H9 (cell line): ENCODE measurements at regions not wholly inside any gene's neighbourhood (a gene's known extent, or its start where the extent isn't known, plus 50 kb on each side); places are given as distances from the start of the nearest gene placed in this dataset.

Experiments
- DNase-seq: peaks from one replicate; pipeline ENCODE4 v3.0.0-alpha.2; 2017
- H2AFZ ChIP-seq: one replicate; pipeline ENCODE4 v1.6.1; 2013; ENCODE audit warnings: mild to moderate bottlenecking, low read length, control low read depth, moderate library complexity
- H2AK5ac ChIP-seq: 2 replicates; pipeline ENCODE4 v1.6.1; 2013; ENCODE audit warnings: low read length, control low read depth, mixed read lengths; ENCODE audit not compliant: insufficient read length
- H2BK120ac ChIP-seq: one replicate; pipeline ENCODE4 v1.6.1; 2013; ENCODE audit warnings: low read depth, mild to moderate bottlenecking, low read length, control low read depth, inconsistent platforms; ENCODE audit not compliant: poor library complexity, severe bottlenecking
- H2BK12ac ChIP-seq: 2 replicates; pipeline ENCODE4 v1.6.1; 2013; ENCODE audit warnings: low read length, control low read depth, mixed read lengths, low read depth; ENCODE audit not compliant: insufficient read length
- H2BK15ac ChIP-seq: 2 replicates; pipeline ENCODE4 v1.6.1; 2013; ENCODE audit warnings: low read depth, low read length, control low read depth
- H2BK20ac ChIP-seq: one replicate; pipeline ENCODE4 v1.6.1; 2013; ENCODE audit warnings: low read depth, mild to moderate bottlenecking, low read length, control low read depth, inconsistent platforms; ENCODE audit not compliant: poor library complexity, severe bottlenecking
- H2BK5ac ChIP-seq: 2 replicates; pipeline ENCODE4 v1.6.1; 2013; ENCODE audit warnings: low read length, control low read depth, mixed read lengths; ENCODE audit not compliant: insufficient read length
- H3K14ac ChIP-seq: 2 replicates; pipeline ENCODE4 v1.6.1; 2013; ENCODE audit warnings: low read length, control low read depth; ENCODE audit not compliant: insufficient read depth
- H3K18ac ChIP-seq: 2 replicates; pipeline ENCODE4 v1.6.1; 2013; ENCODE audit warnings: low read depth, mild to moderate bottlenecking, mixed read lengths, low read length, control low read depth; ENCODE audit not compliant: insufficient read length
- H3K23ac ChIP-seq: 2 replicates; pipeline ENCODE4 v1.6.1; 2013; ENCODE audit warnings: low read length, control low read depth, mixed read lengths, low read depth; ENCODE audit not compliant: insufficient read length
- H3K23me2 ChIP-seq: 2 replicates; pipeline ENCODE4 v1.6.1; 2013; ENCODE audit warnings: low read depth, mild to moderate bottlenecking, mixed read lengths, low read length, control low read depth; ENCODE audit not compliant: insufficient read length, poor library complexity, severe bottlenecking
- H3K27ac ChIP-seq: 2 replicates; pipeline ENCODE4 v1.5.1; 2013; ENCODE audit warnings: low read length, control low read depth, mixed read lengths, low read depth; ENCODE audit not compliant: insufficient read length
- H3K27me3 ChIP-seq: 2 replicates; pipeline ENCODE4 v1.6.1; 2013; ENCODE audit warnings: low read length, control low read depth, inconsistent platforms; ENCODE audit not compliant: insufficient read depth
- H3K4ac ChIP-seq: 2 replicates; pipeline ENCODE4 v1.6.1; 2013; ENCODE audit warnings: low read depth, mild to moderate bottlenecking, control low read depth, inconsistent platforms, low read length, moderate library complexity
- H3K4me1 ChIP-seq: 2 replicates; pipeline ENCODE4 v1.6.1; 2013; ENCODE audit warnings: low read length, control low read depth, inconsistent platforms; ENCODE audit not compliant: insufficient read depth
- H3K4me2 ChIP-seq: 2 replicates; pipeline ENCODE4 v1.6.1; 2013; ENCODE audit warnings: low read length, control low read depth, mixed read lengths; ENCODE audit not compliant: insufficient read length, insufficient read depth
- H3K56ac ChIP-seq: 2 replicates; pipeline ENCODE4 v1.6.1; 2013; ENCODE audit warnings: low read depth, mild to moderate bottlenecking, mixed read lengths, low read length, control low read depth; ENCODE audit not compliant: insufficient read length
- H3K79me1 ChIP-seq: 2 replicates; pipeline ENCODE4 v1.6.1; 2013; ENCODE audit warnings: low read depth, mild to moderate bottlenecking, moderate library complexity, low read length, control low read depth, inconsistent platforms; ENCODE audit not compliant: insufficient read depth, poor library complexity, severe bottlenecking
- H3K79me2 ChIP-seq: 2 replicates; pipeline ENCODE4 v1.6.1; 2013; ENCODE audit warnings: low read length, control low read depth, inconsistent platforms; ENCODE audit not compliant: insufficient read depth
- H3K9ac ChIP-seq: 2 replicates; pipeline ENCODE4 v1.6.1; 2013; ENCODE audit warnings: low read length, control low read depth, mixed read lengths; ENCODE audit not compliant: insufficient read length; ENCODE audit errors: extremely low read depth
- H3K9me3 ChIP-seq: one replicate; pipeline ENCODE4 v1.6.1; 2013; ENCODE audit warnings: low read depth, low read length, inconsistent platforms; ENCODE audit not compliant: control insufficient read depth
- H3T11ph ChIP-seq: one replicate; pipeline ENCODE4 v1.6.1; 2013; ENCODE audit warnings: mild to moderate bottlenecking, low read length, control low read depth, inconsistent platforms
- H4K20me1 ChIP-seq: one replicate; pipeline ENCODE4 v1.6.1; 2013; ENCODE audit not compliant: control insufficient read depth, insufficient read length, insufficient read depth
- H4K5ac ChIP-seq: 2 replicates; pipeline ENCODE4 v1.6.1; 2013; ENCODE audit warnings: low read depth, mild to moderate bottlenecking, mixed read lengths, low read length, control low read depth; ENCODE audit not compliant: insufficient read length
- H4K8ac ChIP-seq: replicated peaks from 2 replicates; pipeline ENCODE4 v1.6.1; 2013; ENCODE audit warnings: low read length, control low read depth, mixed read lengths, low read depth; ENCODE audit not compliant: insufficient read length
- H4K91ac ChIP-seq: 2 replicates; pipeline ENCODE4 v1.6.1; 2013; ENCODE audit warnings: low read depth, mild to moderate bottlenecking, moderate library complexity, mixed read lengths, low read length, control low read depth; ENCODE audit not compliant: insufficient read length
- H3K27ac Mint-ChIP-seq, 3 experiments: 2 replicates in 2 of 3; 3 replicates in 1 of 3; pipeline ENCODE4 v1.8.0; 2020 to 2021; ENCODE audit warnings: mixed read lengths in 3 of 3, mild to moderate bottlenecking in 1 of 3, moderate library complexity in 1 of 3
- H3K27me3 Mint-ChIP-seq: 2 replicates; pipeline ENCODE4 v1.8.0; 2021; ENCODE audit warnings: low read depth, mild to moderate bottlenecking, moderate library complexity, mixed read lengths
- H3K36me3 Mint-ChIP-seq, 3 experiments: 2 replicates in 2 of 3; 3 replicates in 1 of 3; pipeline ENCODE4 v1.8.0; 2020 to 2021; ENCODE audit warnings: low read depth in 3 of 3, mixed read lengths in 3 of 3; ENCODE audit not compliant: insufficient read depth in 1 of 3
- H3K4me1 Mint-ChIP-seq, 2 experiments: 2 replicates each; pipeline ENCODE4 v1.8.0; 2020; ENCODE audit warnings: mixed read lengths in 2 of 2
- H3K4me3 Mint-ChIP-seq, 2 experiments: 2 replicates in 1 of 2; 3 replicates in 1 of 2; pipeline ENCODE4 v1.8.0; 2020 to 2021; ENCODE audit warnings: mild to moderate bottlenecking in 2 of 2, mixed read lengths in 2 of 2, moderate library complexity in 1 of 2
- H3K9me3 Mint-ChIP-seq, 2 experiments: 2 replicates in 1 of 2; 3 replicates in 1 of 2; pipeline ENCODE4 v1.8.0; 2020; ENCODE audit warnings: mild to moderate bottlenecking in 2 of 2, mixed read lengths in 2 of 2, moderate library complexity in 1 of 2
- WGBS: extraction: QIAGEN DNeasy Blood & Tissue Kit; methylation state at CpG from one replicate; pipeline ENCODE4 v1.1.7; 2013; ENCODE audit warnings: missing lambda C conversion rate, low lambda C conversion rate, mixed read lengths; ENCODE audit not compliant: insufficient read length; ENCODE audit errors: extremely low coverage; 5-methylcytosine and 5-hydroxymethylcytosine counted together
- TF ChIP-seq, protein P1 (sequence below): fragments of 200-600 bp; sonication (generic); conservative IDR thresholded peaks from 3 replicates; pipeline ENCODE4 v1.8.0; 2021; ENCODE audit warnings: antibody characterized with exemption, mild to moderate bottlenecking

GRCh38 chr3:140863580-140864009 is 78.0 kb upstream of the SLC25A36 start:
- H2AFZ ChIP-seq = peak overlapping the region; percentile 97

More at GRCh38 chr3:140863580-140864009, 78.0 kb upstream of the SLC25A36 start:
- Histone ChIP-seq H3K23ac (no peak overlapping the region), H3K9me3 (no peaks in the 10 kb centered on the region), H3K27ac (no peak overlapping the region), H2BK20ac (peak overlapping the region; percentile 15), H3K9ac (no peak overlapping the region), H4K5ac (no peak overlapping the region), H3K14ac (no peak overlapping the region), H3K4ac (no peak overlapping the region), H3K79me2 (no peaks in the 10 kb centered on the region), H2BK120ac (no peak overlapping the region), H3K23me2 (no peaks in the 10 kb centered on the region), H2AK5ac (no peak overlapping the region), H4K8ac (no peak overlapping the region), H3K56ac (no peak overlapping the region), H2BK12ac (no peak overlapping the region), H4K91ac (no peak overlapping the region), H3K4me2 (no peak overlapping the region), H3K27me3 (no peaks in the 10 kb centered on the region), H3K4me1 (no peaks in the 10 kb centered on the region), H3K79me1 (no peaks in the 10 kb centered on the region), H3K18ac (no peak overlapping the region), H2BK5ac (no peak overlapping the region), H2BK15ac (no peak overlapping the region), H4K20me1 (no peaks in the 10 kb centered on the region), H3T11ph (no peak overlapping the region)
- peaks cover 19% of the 10 kb centered on the region in 2 experiments for H3K4me1 Mint-ChIP-seq
- no peak overlapping the region for H3K4me3 Mint-ChIP-seq
- WGBS = no CpG with 5 or more reads among the region's 6 CpGs
- H3K27me3 Mint-ChIP-seq = no peaks in the 10 kb centered on the region
- H3K9me3 Mint-ChIP-seq = no peaks in the 10 kb centered on the region; a peak in 1 of 5 replicates
- H3K27ac Mint-ChIP-seq = no peak overlapping the region
- no peaks in the 10 kb centered on the region for H3K36me3 Mint-ChIP-seq
- peak; percentile 52 for DNase-seq
- TF ChIP-seq, protein P1, sequence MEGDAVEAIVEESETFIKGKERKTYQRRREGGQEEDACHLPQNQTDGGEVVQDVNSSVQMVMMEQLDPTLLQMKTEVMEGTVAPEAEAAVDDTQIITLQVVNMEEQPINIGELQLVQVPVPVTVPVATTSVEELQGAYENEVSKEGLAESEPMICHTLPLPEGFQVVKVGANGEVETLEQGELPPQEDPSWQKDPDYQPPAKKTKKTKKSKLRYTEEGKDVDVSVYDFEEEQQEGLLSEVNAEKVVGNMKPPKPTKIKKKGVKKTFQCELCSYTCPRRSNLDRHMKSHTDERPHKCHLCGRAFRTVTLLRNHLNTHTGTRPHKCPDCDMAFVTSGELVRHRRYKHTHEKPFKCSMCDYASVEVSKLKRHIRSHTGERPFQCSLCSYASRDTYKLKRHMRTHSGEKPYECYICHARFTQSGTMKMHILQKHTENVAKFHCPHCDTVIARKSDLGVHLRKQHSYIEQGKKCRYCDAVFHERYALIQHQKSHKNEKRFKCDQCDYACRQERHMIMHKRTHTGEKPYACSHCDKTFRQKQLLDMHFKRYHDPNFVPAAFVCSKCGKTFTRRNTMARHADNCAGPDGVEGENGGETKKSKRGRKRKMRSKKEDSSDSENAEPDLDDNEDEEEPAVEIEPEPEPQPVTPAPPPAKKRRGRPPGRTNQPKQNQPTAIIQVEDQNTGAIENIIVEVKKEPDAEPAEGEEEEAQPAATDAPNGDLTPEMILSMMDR = peak; percentile 77
